Adrenal gland (tissue), 5 donors: ENCODE measurements at regions not wholly inside any gene's neighbourhood (a gene's known extent, or its start where the extent isn't known, plus 50 kb on each side); places are given as distances from the start of the nearest gene placed in this dataset.

Experiments
- CTCF ChIP-seq, 6 experiments: fragments of 450-650 bp in 4 of 6; fragments of 200-600 bp in 2 of 6; sonication (generic) in 1 of 6; IDR thresholded peaks; 1 replicate in 5 of 6; 2 replicates in 1 of 6; pipeline versions ENCODE4 v1.5.1 to v1.8.0; 2016 to 2021; ENCODE audit warnings: antibody characterized with exemption in 6 of 6, mild to moderate bottlenecking in 2 of 6, moderate library complexity in 1 of 6
- POLR2A ChIP-seq, 2 donors: fragments of 450-650 bp; IDR thresholded peaks; one replicate each; pipeline ENCODE4 v1.6.1; 2017; ENCODE audit warnings: antibody characterized with exemption in 2 of 2, mild to moderate bottlenecking in 2 of 2, moderate library complexity in 1 of 2
- donor health status: DM: no; HTN: no; CAD: no.

- TF ChIP-seq CTCF (IDR thresholded peaks at IDR 0.05) (no peak), POLR2A (IDR thresholded peaks at IDR 0.05) (no peak)
Measured at GRCh38 chr6:222468-222867, 69.8 kb upstream of the DUSP22 start.
